ENCODE measurements at regions not wholly inside any gene's neighbourhood (a gene's known extent, or its start where the extent isn't known, plus 50 kb on each side); places are given as distances from the start of the nearest gene placed in this dataset.
A peak's percentile ranks its signal among the peaks of the same experiment; 100 is the strongest.

DNA sequence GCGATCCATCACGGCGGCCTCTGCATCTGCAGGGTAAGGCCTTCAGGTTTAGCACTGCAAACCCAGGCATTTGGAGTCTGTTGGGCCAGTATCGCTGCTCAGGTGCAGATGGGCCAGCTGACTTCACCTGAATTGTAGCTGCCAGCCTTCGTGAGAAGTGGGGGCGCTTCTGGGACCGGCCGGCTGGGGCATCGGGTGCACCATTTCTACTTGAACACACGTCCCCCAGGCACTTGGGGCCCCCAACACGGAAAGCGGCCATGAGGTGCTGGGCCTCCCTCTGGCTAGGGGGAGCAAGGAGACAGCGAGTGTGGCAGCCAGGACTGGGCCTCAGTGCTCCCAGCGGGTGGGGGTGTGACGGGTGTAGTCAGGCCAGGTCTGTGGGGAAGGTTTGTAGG is 767.6 kb downstream of the KCNJ18 start:
- Histone ChIP-seq H3K9ac (ENCODE audit: low read depth, low read length) (no peak overlapping the region), H3K4me3 (ENCODE audit: low read depth in 1 of 2, low read length in 2 of 2) (no peak overlapping the region), H3K4me1 (ENCODE audit: insufficient read depth, low read length) (no peaks in the 10 kb centered on the region), H3K4me2 (ENCODE audit: insufficient read depth, low read length) (no peak overlapping the region), H3K27ac (ENCODE audit: low read length) (no peak overlapping the region), H3K79me2 (ENCODE audit: insufficient read depth, low read length) (no peaks in the 10 kb centered on the region), H4K20me1 (ENCODE audit: insufficient read depth, low read length) (no peaks in the 10 kb centered on the region), H2AFZ (ENCODE audit: low read depth, low read length) (no peak overlapping the region), H3K9me3 (ENCODE audit: insufficient read depth, low read length, severe bottlenecking) (peaks cover 5% of the 10 kb centered on the region), H3K36me3 (ENCODE audit: insufficient read depth, low read length) (no peaks in the 10 kb centered on the region), H3K27me3 (ENCODE audit: insufficient read depth, low read length, poor library complexity) (no peaks in the 10 kb centered on the region)
- ATAC-seq (ENCODE audit: insufficient read depth, low read depth) (no peak), DNase-seq (no peak)
- TF ChIP-seq, protein P1, sequence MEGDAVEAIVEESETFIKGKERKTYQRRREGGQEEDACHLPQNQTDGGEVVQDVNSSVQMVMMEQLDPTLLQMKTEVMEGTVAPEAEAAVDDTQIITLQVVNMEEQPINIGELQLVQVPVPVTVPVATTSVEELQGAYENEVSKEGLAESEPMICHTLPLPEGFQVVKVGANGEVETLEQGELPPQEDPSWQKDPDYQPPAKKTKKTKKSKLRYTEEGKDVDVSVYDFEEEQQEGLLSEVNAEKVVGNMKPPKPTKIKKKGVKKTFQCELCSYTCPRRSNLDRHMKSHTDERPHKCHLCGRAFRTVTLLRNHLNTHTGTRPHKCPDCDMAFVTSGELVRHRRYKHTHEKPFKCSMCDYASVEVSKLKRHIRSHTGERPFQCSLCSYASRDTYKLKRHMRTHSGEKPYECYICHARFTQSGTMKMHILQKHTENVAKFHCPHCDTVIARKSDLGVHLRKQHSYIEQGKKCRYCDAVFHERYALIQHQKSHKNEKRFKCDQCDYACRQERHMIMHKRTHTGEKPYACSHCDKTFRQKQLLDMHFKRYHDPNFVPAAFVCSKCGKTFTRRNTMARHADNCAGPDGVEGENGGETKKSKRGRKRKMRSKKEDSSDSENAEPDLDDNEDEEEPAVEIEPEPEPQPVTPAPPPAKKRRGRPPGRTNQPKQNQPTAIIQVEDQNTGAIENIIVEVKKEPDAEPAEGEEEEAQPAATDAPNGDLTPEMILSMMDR (IDR thresholded peaks at IDR 0.05; ENCODE audit: borderline replicate concordance, extremely low read depth, low read length, poor library complexity, severe bottlenecking), result no peak
- TF ChIP-seq EZH2 (IDR thresholded peaks at IDR 0.05; ENCODE audit: borderline replicate concordance, low read depth, low read length, severe bottlenecking), result no peak

DNA sequence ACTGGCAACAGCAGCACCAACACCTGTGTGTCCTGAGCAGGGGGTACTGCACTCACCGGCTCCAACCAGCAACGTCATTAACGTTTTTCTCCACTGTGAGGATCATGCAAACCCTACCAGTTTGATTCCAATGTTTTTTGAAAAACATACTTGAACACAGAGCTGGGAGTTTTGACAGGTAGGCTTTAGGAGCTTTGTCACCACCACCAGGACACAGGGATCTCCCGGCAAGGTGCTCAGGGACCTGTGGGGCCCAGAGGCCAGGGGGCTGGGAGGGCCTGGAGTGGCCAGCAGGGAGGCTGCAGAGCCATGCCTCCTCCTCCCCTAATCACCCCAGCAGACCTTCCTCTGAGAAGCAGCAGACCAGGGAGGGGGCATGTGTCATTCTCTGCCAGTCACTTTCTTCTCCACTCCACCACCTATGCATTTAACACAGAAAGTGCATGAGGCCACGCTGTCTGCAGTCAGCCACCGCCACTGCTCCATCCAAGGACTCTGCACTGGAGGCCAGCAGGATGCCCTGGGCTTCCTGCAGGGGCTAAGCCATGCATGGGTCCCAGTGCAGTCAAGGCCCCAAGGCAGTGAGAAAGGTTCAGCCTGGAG is 768.2 kb downstream of the KCNJ18 start:
- H3K27ac ChIP-seq (ENCODE audit: low read length), result no peak overlapping the region
- H3K27me3 ChIP-seq (ENCODE audit: insufficient read depth, low read length, poor library complexity), result no peaks in the 10 kb centered on the region
- no peaks in the 10 kb centered on the region for H3K4me1 ChIP-seq (ENCODE audit: insufficient read depth, low read length)
- peaks cover 5% of the 10 kb centered on the region for H3K9me3 ChIP-seq (ENCODE audit: insufficient read depth, low read length, severe bottlenecking)
- ATAC-seq (ENCODE audit: insufficient read depth, low read depth) (no peak), DNase-seq (no peak)
- H4K20me1 ChIP-seq (ENCODE audit: insufficient read depth, low read length), result no peaks in the 10 kb centered on the region
- no peak overlapping the region for H3K4me2 ChIP-seq (ENCODE audit: insufficient read depth, low read length)
- no peak overlapping the region for H3K9ac ChIP-seq (ENCODE audit: low read depth, low read length)
- H3K4me3 ChIP-seq (ENCODE audit: low read depth in 1 of 2, low read length in 2 of 2), result no peak overlapping the region
- no peak overlapping the region for H2AFZ ChIP-seq (ENCODE audit: low read depth, low read length)
- no peak for TF ChIP-seq EZH2 (IDR thresholded peaks at IDR 0.05; ENCODE audit: borderline replicate concordance, low read depth, low read length, severe bottlenecking)
- TF ChIP-seq, protein P1 (IDR thresholded peaks at IDR 0.05; ENCODE audit: borderline replicate concordance, extremely low read depth, low read length, poor library complexity, severe bottlenecking), result no peak
- no peaks in the 10 kb centered on the region for H3K36me3 ChIP-seq (ENCODE audit: insufficient read depth, low read length)
- H3K79me2 ChIP-seq (ENCODE audit: insufficient read depth, low read length), result no peaks in the 10 kb centered on the region

DNA sequence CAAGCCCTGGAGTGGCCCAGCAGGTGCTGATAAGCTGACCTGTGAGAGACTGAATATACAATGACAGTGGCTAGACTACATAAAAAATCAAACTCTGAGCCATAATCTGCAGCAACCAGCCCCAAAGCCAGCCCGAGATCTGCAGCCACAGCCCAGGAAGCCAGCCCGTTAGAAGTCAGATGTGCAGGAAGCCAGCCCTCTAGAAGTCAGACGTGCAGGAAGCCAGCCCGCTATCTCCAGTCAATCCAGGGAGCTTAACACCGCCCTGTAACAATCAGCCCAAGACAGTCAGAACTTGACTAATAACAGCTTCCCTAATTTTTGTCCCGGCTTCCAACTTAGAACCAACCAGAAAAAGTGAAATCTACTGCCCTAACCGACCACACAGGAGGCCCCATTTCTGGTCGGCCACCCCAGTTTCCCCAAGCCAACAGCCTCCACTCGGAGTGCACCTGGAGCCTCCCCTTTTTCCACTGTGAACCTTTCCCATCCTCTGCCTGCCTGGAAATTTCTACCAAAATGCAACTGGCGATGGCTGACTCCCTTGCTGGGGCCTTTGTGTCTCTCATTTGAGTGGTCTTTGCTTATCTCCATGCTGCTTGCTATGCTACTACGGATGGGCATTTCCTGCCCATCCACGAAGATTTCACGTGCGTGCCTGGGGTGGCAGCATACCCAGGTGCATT is 769.3 kb downstream of the KCNJ18 start:
- no peak overlapping the region for H3K4me3 ChIP-seq (ENCODE audit: low read depth in 1 of 2, low read length in 2 of 2)
- H3K27me3 ChIP-seq (ENCODE audit: insufficient read depth, low read length, poor library complexity), result no peaks in the 10 kb centered on the region
- H3K9me3 ChIP-seq (ENCODE audit: insufficient read depth, low read length, severe bottlenecking), result peaks cover 5% of the 10 kb centered on the region
- DNase-seq (peak; percentile 8), ATAC-seq (ENCODE audit: insufficient read depth, low read depth) (0 out of 3 replicates have a peak, but pooled peaks have one; percentile 44)
- no peak overlapping the region for H2AFZ ChIP-seq (ENCODE audit: low read depth, low read length)
- no peaks in the 10 kb centered on the region for H3K79me2 ChIP-seq (ENCODE audit: insufficient read depth, low read length)
- no peak overlapping the region for H3K9ac ChIP-seq (ENCODE audit: low read depth, low read length)
- H3K36me3 ChIP-seq (ENCODE audit: insufficient read depth, low read length), result no peaks in the 10 kb centered on the region
- no peaks in the 10 kb centered on the region for H3K4me1 ChIP-seq (ENCODE audit: insufficient read depth, low read length)
- TF ChIP-seq EZH2 (IDR thresholded peaks at IDR 0.05; ENCODE audit: borderline replicate concordance, low read depth, low read length, severe bottlenecking), result no peak
- TF ChIP-seq, protein P1 (IDR thresholded peaks at IDR 0.05; ENCODE audit: borderline replicate concordance, extremely low read depth, low read length, poor library complexity, severe bottlenecking), result no peak
- no peak overlapping the region for H3K4me2 ChIP-seq (ENCODE audit: insufficient read depth, low read length)
- H4K20me1 ChIP-seq (ENCODE audit: insufficient read depth, low read length), result no peaks in the 10 kb centered on the region
- no peak overlapping the region for H3K27ac ChIP-seq (ENCODE audit: low read length)
